ENCODE measurements at regions not wholly inside any gene's neighbourhood (a gene's known extent, or its start where the extent isn't known, plus 50 kb on each side); places are given as distances from the start of the nearest gene placed in this dataset.

GRCh38 chr14:38839694-38840365, 263.2 kb downstream of the SEC23A start:
- Histone ChIP-seq H3K27ac (ENCODE audit: extremely low read length, insufficient read depth, low read length) (no peak overlapping the region), H3K79me2 (ENCODE audit: insufficient read depth, low read length) (no peaks in the 10 kb centered on the region), H3K27me3 (ENCODE audit: control insufficient read depth in 1 of 2, insufficient read depth in 2 of 2, low read length in 2 of 2) (peaks cover 0 to 15% of the 10 kb centered on the region in 2 experiments; a peak in 2 of 5 replicates), H4K20me1 (ENCODE audit: insufficient read depth, low read length) (no peaks in the 10 kb centered on the region), H2AFZ (ENCODE audit: low read length) (no peak overlapping the region), H3K4me2 (ENCODE audit: low read depth, low read length) (no peak overlapping the region), H3K9ac (ENCODE audit: insufficient read depth, low read depth, low read length) (no peak overlapping the region), H3K4me1 (ENCODE audit: insufficient read depth, low read length) (no peaks in the 10 kb centered on the region), H3K9me3 (ENCODE audit: low read length) (no peaks in the 10 kb centered on the region), H3K4me3 (replicated peaks in 1 of 3; ENCODE audit: insufficient read depth in 1 of 3, low read depth in 2 of 3, low read length in 3 of 3) (no peak overlapping the region), H3K36me3 (replicated peaks in 1 of 2; ENCODE audit: control insufficient read depth in 1 of 2, insufficient read depth in 2 of 2, low read length in 2 of 2) (no peaks in the 10 kb centered on the region)
- intact Hi-C loops (cut with micrococcal nuclease; ENCODE audit: unreplicated experiment): no loop called here
- in situ Hi-C loops (cut with HindIII; ENCODE audit: extremely low pct_ligation_motif_present, low pct_unique_long_range_greater_than_20kb): no loop called here
- 2% methylated on average over 3 of the region's 3 CpGs for WGBS (ENCODE audit: low lambda C conversion rate)
- CTCF ChIA-PET (ENCODE audit: low intra/inter-chr PET ratio, low total read pairs): no interaction called here
- POLR2A ChIA-PET: no interaction called here
- TF ChIP-seq CEBPB (IDR thresholded peaks at IDR 0.05; ENCODE audit: borderline replicate concordance, low read depth, low read length): peak; percentile 51; the same call in 1 of the 2 replicates
- no peak for TF ChIP-seq TRIM24 (CRISPR knock-in tag; IDR thresholded peaks at IDR 0.05)
- BruUV-seq (replicated peaks): no TSS peak
- DNase-seq (ENCODE audit: low spot score) (no peak), ATAC-seq (no peak), FAIRE-seq (no peak)

- no peak overlapping the region for H3K4me3 ChIP-seq (replicated peaks in 1 of 3; ENCODE audit: insufficient read depth in 1 of 3, low read depth in 2 of 3, low read length in 3 of 3)
- H4K20me1 ChIP-seq (ENCODE audit: insufficient read depth, low read length): no peaks in the 10 kb centered on the region
- no peak overlapping the region for H2AFZ ChIP-seq (ENCODE audit: low read length)
- no TSS peak for BruUV-seq (replicated peaks)
- in situ Hi-C loops (cut with HindIII; ENCODE audit: extremely low pct_ligation_motif_present, low pct_unique_long_range_greater_than_20kb): no loop called here
- ChIA-PET POLR2A (no interaction called here), CTCF (ENCODE audit: low intra/inter-chr PET ratio, low total read pairs) (no interaction called here)
- H3K27me3 ChIP-seq (ENCODE audit: control insufficient read depth in 1 of 2, insufficient read depth in 2 of 2, low read length in 2 of 2): peaks cover 0 to 15% of the 10 kb centered on the region in 2 experiments; a peak in 2 of 5 replicates
- FAIRE-seq (no peak), DNase-seq (ENCODE audit: low spot score) (no peak), ATAC-seq (no peak)
- no peaks in the 10 kb centered on the region for H3K4me1 ChIP-seq (ENCODE audit: insufficient read depth, low read length)
- H3K36me3 ChIP-seq (replicated peaks in 1 of 2; ENCODE audit: control insufficient read depth in 1 of 2, insufficient read depth in 2 of 2, low read length in 2 of 2): no peaks in the 10 kb centered on the region
- no peak overlapping the region for H3K9ac ChIP-seq (ENCODE audit: insufficient read depth, low read depth, low read length)
- TF ChIP-seq ZHX1 (CRISPR knock-in tag; IDR thresholded peaks at IDR 0.05; ENCODE audit: low read depth) (no peak), DPF2 (CRISPR knock-in tag; IDR thresholded peaks at IDR 0.05; ENCODE audit: borderline replicate concordance, low read depth) (no peak), ZBTB7B (CRISPR knock-in tag; IDR thresholded peaks at IDR 0.05) (no peak), REL (CRISPR knock-in tag; conservative IDR thresholded peaks at IDR 0.05) (0 out of 2 replicates have a peak, but pooled peaks have one; percentile 40)
- H3K4me2 ChIP-seq (ENCODE audit: low read depth, low read length): no peak overlapping the region
- WGBS (ENCODE audit: low lambda C conversion rate): 47% methylated on average over 8 of the region's 8 CpGs
- intact Hi-C loops (cut with micrococcal nuclease; ENCODE audit: unreplicated experiment): no loop called here
- no peak overlapping the region for H3K27ac ChIP-seq (ENCODE audit: extremely low read length, insufficient read depth, low read length)
- H3K9me3 ChIP-seq (ENCODE audit: low read length): no peaks in the 10 kb centered on the region
- no peaks in the 10 kb centered on the region for H3K79me2 ChIP-seq (ENCODE audit: insufficient read depth, low read length)
Observed at GRCh38 chr14:38838979-38839323, 264.1 kb downstream of the SEC23A start.

Data from HepG2 (cell line).